HEK293 (cell line): ENCODE measurements at regions not wholly inside any gene's neighbourhood (a gene's known extent, or its start where the extent isn't known, plus 50 kb on each side); places are given as distances from the start of the nearest gene placed in this dataset.

ENCODE experiments used
- CTCF ChIP-seq: fragments of 450-650 bp; formaldehyde crosslinking; IDR thresholded peaks from 2 replicates; pipeline ENCODE4 v1.5.1; 2016; ENCODE audit warnings: missing biosample characterization, missing genetic modification characterization
- ELK4 ChIP-seq: IDR thresholded peaks from 2 replicates; pipeline ENCODE4 v1.6.1; 2011; ENCODE audit warnings: mild to moderate bottlenecking, low read depth, low read length, borderline replicate concordance
- PBX3 ChIP-seq: sonication (generic); formaldehyde crosslinking; IDR thresholded peaks from 2 replicates; pipeline ENCODE4 v1.8.1; 2022; ENCODE audit warnings: mild to moderate bottlenecking, moderate library complexity, missing genetic modification reagents
- PRDM4 ChIP-seq: fragments of 450-650 bp; formaldehyde crosslinking; IDR thresholded peaks from 2 replicates; pipeline ENCODE4 v1.5.1; 2017; ENCODE audit warnings: missing biosample characterization, missing genetic modification characterization
- TCF7L2 ChIP-seq: IDR thresholded peaks from 2 replicates; pipeline ENCODE4 v1.6.1; 2011; ENCODE audit warnings: low read depth, mild to moderate bottlenecking, inconsistent platforms, low read length, moderate library complexity, borderline replicate concordance
- YY1 ChIP-seq: fragments of 450-650 bp; formaldehyde crosslinking; IDR thresholded peaks from 2 replicates; pipeline ENCODE4 v1.5.1; 2018; ENCODE audit warnings: missing biosample characterization, missing genetic modification characterization
- ZNF398 ChIP-seq: fragments of 450-650 bp; formaldehyde crosslinking; IDR thresholded peaks from 2 replicates; pipeline ENCODE4 v1.5.1; 2017; ENCODE audit warnings: missing biosample characterization, missing genetic modification characterization
- ZNF660 ChIP-seq: fragments of 450-650 bp; IDR thresholded peaks from 2 replicates; pipeline ENCODE4 v1.5.1; 2018; ENCODE audit warnings: missing biosample characterization, mild to moderate bottlenecking, missing genetic modification characterization
- ZNF677 ChIP-seq: fragments of 450-650 bp; IDR thresholded peaks from 2 replicates; pipeline ENCODE4 v1.5.0; 2018; ENCODE audit warnings: missing biosample characterization, mild to moderate bottlenecking, missing genetic modification characterization, moderate library complexity
- ZNF692 ChIP-seq: fragments of 450-650 bp; formaldehyde crosslinking; IDR thresholded peaks from 2 replicates; pipeline ENCODE4 v1.5.1; 2016; ENCODE audit warnings: missing biosample characterization, missing genetic modification characterization
- TF ChIP-seq, protein P1 (sequence below): fragments of 450-650 bp; formaldehyde crosslinking; conservative IDR thresholded peaks from 2 replicates; pipeline ENCODE4 v1.5.1; 2016; ENCODE audit warnings: low read depth, missing biosample characterization, missing genetic modification characterization
- TF ChIP-seq, protein P2 (sequence below): fragments of 450-650 bp; formaldehyde crosslinking; IDR thresholded peaks from 2 replicates; pipeline ENCODE4 v1.5.1; 2016; ENCODE audit warnings: missing biosample characterization, missing genetic modification characterization

DNA sequence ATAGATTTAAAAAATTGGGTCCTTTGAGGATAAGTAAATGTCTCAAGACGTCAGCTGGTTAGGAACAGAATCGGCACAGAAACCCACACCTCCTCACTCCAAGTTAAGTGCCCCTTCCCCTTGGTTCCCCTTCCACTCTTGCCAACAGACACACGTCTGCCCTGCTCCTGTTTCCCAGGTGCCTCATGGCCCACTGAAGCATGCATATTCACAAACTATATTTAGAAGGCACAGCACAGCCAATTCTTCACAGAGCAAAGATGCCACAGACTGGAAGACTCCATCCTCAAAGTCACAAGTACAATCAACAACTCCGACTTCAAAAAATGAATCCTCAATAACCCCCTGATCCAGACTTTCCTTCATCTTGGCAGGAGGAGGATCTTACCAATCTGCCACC lies 295.4 kb upstream of the NR2F2 start:
- TF ChIP-seq ZNF660 (no peak), CTCF (tag by site-specific recombination) (no peak), YY1 (no peak), ZNF677 (tag by site-specific recombination) (no peak), PRDM4 (tag by site-specific recombination) (no peak), PBX3 (CRISPR knock-in tag) (no peak), TCF7L2 (no peak), ZNF692 (tag by site-specific recombination) (no peak), ZNF398 (tag by site-specific recombination) (no peak), ELK4 (no peak)
- TF ChIP-seq, protein P1, sequence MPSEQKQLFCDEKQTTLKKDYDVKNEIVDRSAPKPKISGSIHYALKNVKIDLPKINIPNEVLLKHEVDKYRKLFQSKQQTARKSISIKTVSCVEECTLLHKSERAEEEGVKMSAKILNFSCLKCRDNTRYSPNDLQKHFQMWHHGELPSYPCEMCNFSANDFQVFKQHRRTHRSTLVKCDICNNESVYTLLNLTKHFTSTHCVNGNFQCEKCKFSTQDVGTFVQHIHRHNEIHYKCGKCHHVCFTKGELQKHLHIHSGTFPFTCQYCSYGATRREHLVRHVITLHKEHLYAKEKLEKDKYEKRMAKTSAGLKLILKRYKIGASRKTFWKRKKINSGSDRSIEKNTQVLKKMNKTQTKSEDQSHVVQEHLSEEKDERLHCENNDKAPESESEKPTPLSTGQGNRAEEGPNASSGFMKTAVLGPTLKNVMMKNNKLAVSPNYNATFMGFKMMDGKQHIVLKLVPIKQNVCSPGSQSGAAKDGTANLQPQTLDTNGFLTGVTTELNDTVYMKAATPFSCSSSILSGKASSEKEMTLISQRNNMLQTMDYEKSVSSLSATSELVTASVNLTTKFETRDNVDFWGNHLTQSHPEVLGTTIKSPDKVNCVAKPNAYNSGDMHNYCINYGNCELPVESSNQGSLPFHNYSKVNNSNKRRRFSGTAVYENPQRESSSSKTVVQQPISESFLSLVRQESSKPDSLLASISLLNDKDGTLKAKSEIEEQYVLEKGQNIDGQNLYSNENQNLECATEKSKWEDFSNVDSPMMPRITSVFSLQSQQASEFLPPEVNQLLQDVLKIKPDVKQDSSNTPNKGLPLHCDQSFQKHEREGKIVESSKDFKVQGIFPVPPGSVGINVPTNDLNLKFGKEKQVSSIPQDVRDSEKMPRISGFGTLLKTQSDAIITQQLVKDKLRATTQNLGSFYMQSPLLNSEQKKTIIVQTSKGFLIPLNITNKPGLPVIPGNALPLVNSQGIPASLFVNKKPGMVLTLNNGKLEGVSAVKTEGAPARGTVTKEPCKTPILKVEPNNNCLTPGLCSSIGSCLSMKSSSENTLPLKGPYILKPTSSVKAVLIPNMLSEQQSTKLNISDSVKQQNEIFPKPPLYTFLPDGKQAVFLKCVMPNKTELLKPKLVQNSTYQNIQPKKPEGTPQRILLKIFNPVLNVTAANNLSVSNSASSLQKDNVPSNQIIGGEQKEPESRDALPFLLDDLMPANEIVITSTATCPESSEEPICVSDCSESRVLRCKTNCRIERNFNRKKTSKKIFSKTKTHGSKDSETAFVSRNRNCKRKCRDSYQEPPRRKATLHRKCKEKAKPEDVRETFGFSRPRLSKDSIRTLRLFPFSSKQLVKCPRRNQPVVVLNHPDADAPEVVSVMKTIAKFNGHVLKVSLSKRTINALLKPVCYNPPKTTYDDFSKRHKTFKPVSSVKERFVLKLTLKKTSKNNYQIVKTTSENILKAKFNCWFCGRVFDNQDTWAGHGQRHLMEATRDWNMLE (tag by site-specific recombination) = no peak
- TF ChIP-seq, protein P2, sequence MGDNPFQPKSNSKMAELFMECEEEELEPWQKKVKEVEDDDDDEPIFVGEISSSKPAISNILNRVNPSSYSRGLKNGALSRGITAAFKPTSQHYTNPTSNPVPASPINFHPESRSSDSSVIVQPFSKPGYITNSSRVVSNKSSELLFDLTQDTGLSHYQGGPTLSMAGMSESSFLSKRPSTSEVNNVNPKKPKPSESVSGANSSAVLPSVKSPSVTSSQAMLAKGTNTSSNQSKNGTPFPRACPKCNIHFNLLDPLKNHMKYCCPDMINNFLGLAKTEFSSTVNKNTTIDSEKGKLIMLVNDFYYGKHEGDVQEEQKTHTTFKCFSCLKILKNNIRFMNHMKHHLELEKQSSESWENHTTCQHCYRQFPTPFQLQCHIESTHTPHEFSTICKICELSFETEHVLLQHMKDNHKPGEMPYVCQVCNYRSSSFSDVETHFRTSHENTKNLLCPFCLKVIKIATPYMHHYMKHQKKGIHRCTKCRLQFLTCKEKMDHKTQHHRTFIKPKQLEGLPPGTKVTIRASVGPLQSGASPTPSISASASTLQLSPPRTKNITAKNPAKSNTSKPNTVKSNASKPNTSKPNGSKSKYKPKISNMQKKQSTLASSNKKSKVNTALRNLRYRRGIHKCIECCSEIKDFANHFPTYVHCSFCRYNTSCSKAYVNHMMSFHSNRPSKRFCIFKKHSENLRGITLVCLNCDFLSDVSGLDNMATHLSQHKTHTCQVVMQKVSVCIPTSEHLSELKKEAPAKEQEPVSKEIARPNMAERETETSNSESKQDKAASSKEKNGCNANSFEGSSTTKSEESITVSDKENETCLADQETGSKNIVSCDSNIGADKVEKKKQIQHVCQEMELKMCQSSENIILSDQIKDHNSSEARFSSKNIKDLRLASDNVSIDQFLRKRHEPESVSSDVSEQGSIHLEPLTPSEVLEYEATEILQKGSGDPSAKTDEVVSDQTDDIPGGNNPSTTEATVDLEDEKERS (tag by site-specific recombination) = no peak
